ENCODE measurements at regions not wholly inside any gene's neighbourhood (a gene's known extent, or its start where the extent isn't known, plus 50 kb on each side); places are given as distances from the start of the nearest gene placed in this dataset.

DNA sequence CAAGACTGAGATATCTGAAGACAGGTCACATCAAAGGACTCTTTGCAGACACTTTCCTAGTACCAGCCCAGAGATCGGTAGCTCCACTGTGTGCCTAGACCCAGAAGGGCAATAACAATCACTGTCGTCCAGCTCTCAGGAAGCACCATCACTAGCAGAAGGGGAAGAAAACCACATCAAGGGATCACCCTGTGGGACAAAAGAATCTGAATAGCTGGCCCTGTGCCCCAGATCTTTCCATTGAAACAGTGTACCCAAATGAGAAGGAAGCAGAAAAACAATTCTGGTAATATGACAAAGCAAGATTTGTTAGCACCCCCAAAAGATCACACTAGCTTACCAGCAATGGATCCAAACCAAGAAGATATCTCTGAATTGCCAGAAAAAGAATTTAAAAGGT, 404.4 kb upstream of the NECTIN3 start:
- TF ChIP-seq RAD21 (IDR thresholded peaks at IDR 0.05; ENCODE audit: low read depth) = no peak

DNA sequence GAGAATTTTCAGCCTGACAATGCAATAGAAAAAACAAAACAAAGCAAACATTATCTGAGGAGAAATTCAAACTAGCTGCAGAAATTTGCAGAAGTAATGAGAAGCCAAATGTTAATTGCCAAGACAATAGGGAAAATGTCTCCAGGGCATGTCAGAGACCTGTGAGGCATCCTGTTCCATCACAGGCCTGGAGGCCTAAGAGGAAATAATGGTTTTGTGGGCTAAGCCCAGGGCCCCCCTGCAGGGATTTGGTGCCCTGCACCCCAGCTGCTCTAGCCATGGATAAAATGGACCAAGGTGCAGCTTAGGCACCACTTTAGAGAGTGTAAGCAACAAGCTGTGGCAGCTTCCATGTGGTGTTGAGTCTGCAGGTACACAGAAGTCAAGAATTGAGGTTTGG, 401.2 kb upstream of the NECTIN3 start:
- no peak for TF ChIP-seq CREB1 (IDR thresholded peaks at IDR 0.05; ENCODE audit: low read depth)
- TF ChIP-seq USF1 (IDR thresholded peaks at IDR 0.05) = no peak
- TF ChIP-seq FOXM1 (IDR thresholded peaks at IDR 0.05; ENCODE audit: borderline replicate concordance, low read depth) = no peak
- no peak for TF ChIP-seq EP300 (IDR thresholded peaks at IDR 0.05; ENCODE audit: borderline replicate concordance)
- TF ChIP-seq TCF12 (IDR thresholded peaks at IDR 0.05; ENCODE audit: low read depth) = no peak
- TF ChIP-seq ZBTB7A (IDR thresholded peaks at IDR 0.05; ENCODE audit: low read depth) = no peak
- TF ChIP-seq TAF1 (IDR thresholded peaks at IDR 0.05; ENCODE audit: low read depth) = no peak
- no peak for TF ChIP-seq REST (IDR thresholded peaks at IDR 0.05; ENCODE audit: low read depth)
- TF ChIP-seq RAD21 (IDR thresholded peaks at IDR 0.05; ENCODE audit: low read depth) = no peak
- TF ChIP-seq YY1 (IDR thresholded peaks at IDR 0.05; ENCODE audit: low read depth) = no peak

GRCh38 chr3:110677506-110677905, 394.1 kb upstream of the NECTIN3 start:
- TF ChIP-seq USF1 (IDR thresholded peaks at IDR 0.05) = no peak
- no peak for TF ChIP-seq NFIC (IDR thresholded peaks at IDR 0.05)

GRCh38 chr3:110679285-110679684, 392.3 kb upstream of the NECTIN3 start:
- TF ChIP-seq CEBPB (IDR thresholded peaks at IDR 0.05) = no peak
- no peak for TF ChIP-seq ZBTB7A (IDR thresholded peaks at IDR 0.05; ENCODE audit: low read depth)
- no peak for TF ChIP-seq TAF1 (IDR thresholded peaks at IDR 0.05; ENCODE audit: low read depth)
- TF ChIP-seq YY1 (IDR thresholded peaks at IDR 0.05; ENCODE audit: low read depth) = no peak
- TF ChIP-seq REST (IDR thresholded peaks at IDR 0.05; ENCODE audit: low read depth) = no peak
- no peak for TF ChIP-seq EP300 (IDR thresholded peaks at IDR 0.05; ENCODE audit: borderline replicate concordance)
- TF ChIP-seq EGR1 (IDR thresholded peaks at IDR 0.05) = no peak
- TF ChIP-seq, protein P1, sequence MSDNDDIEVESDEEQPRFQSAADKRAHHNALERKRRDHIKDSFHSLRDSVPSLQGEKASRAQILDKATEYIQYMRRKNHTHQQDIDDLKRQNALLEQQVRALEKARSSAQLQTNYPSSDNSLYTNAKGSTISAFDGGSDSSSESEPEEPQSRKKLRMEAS (IDR thresholded peaks at IDR 0.05) = no peak
- TF ChIP-seq FOXM1 (IDR thresholded peaks at IDR 0.05; ENCODE audit: borderline replicate concordance, low read depth) = no peak
- no peak for TF ChIP-seq TCF12 (IDR thresholded peaks at IDR 0.05; ENCODE audit: low read depth)
- no peak for TF ChIP-seq TEAD4 (IDR thresholded peaks at IDR 0.05)
- TF ChIP-seq NFIC (IDR thresholded peaks at IDR 0.05) = no peak
- TF ChIP-seq USF1 (IDR thresholded peaks at IDR 0.05) = no peak

DNA sequence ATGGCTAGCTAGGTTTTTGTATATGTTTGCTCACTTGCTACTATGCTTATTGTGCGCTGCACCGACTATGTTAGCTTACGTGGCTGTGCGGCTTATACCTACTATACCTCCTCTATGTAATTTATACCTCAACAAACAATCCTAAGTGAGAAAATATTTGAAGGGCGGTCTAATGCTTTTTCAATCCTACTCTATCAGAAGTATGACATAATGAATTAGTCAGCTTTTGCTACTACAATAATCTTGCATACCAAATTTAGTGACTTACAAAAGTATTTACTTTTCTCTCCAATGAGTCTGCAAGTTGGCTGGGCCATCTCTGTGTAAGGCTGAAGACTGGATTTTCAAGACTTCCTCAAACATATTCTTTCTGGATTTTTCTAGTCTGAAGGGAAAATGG, 391.2 kb upstream of the NECTIN3 start:
- TF ChIP-seq ZBTB7A (IDR thresholded peaks at IDR 0.05; ENCODE audit: low read depth) (no peak), REST (IDR thresholded peaks at IDR 0.05; ENCODE audit: low read depth) (no peak), RAD21 (IDR thresholded peaks at IDR 0.05; ENCODE audit: low read depth) (no peak), YY1 (IDR thresholded peaks at IDR 0.05; ENCODE audit: low read depth) (no peak), EGR1 (IDR thresholded peaks at IDR 0.05) (no peak), CEBPB (IDR thresholded peaks at IDR 0.05) (no peak), TCF12 (IDR thresholded peaks at IDR 0.05; ENCODE audit: low read depth) (no peak)
- TF ChIP-seq, protein P1 (IDR thresholded peaks at IDR 0.05) = no peak

All from Ishikawa (cell line).